CD14-positive monocyte (primary cell): ENCODE measurements at regions not wholly inside any gene's neighbourhood (a gene's known extent, or its start where the extent isn't known, plus 50 kb on each side); places are given as distances from the start of the nearest gene placed in this dataset.
A peak's percentile ranks its signal among the peaks of the same experiment; 100 is the strongest.

Experiments
- DNase-seq, 3 donors: peaks; one replicate each; pipeline ENCODE4 v3.0.0-alpha.2; 2011 to 2022
- H2AFZ ChIP-seq: 2 replicates; pipeline ENCODE4 v1.6.0; 2012; ENCODE audit warnings: mild to moderate bottlenecking, low read depth, low read length, inconsistent platforms; ENCODE audit not compliant: insufficient read depth, poor library complexity, severe bottlenecking
- H3K27ac ChIP-seq, 2 donors: 1 replicate in 1 of 2; 2 replicates in 1 of 2; pipeline ENCODE4 v1.5.1; 2012 to 2013; ENCODE audit warnings: low read length in 2 of 2, control low read depth in 1 of 2, inconsistent platforms in 1 of 2, low read depth in 1 of 2, mild to moderate bottlenecking in 1 of 2
- H3K27me3 ChIP-seq, 2 donors: one replicate each; pipeline versions ENCODE4 v1.6.0 to v1.6.1; 2011 to 2013; ENCODE audit warnings: low read length in 2 of 2; ENCODE audit not compliant: control insufficient read depth in 2 of 2, insufficient read depth in 2 of 2
- H3K36me3 ChIP-seq, 2 donors: replicated peaks in 1 of 2; 1 replicate in 1 of 2; 2 replicates in 1 of 2; pipeline versions ENCODE4 v1.5.1 to v1.6.1; 2012 to 2013; ENCODE audit warnings: low read length in 2 of 2, control low read depth in 1 of 2, inconsistent platforms in 1 of 2, mild to moderate bottlenecking in 1 of 2; ENCODE audit not compliant: insufficient read depth in 2 of 2, control insufficient read depth in 1 of 2
- H3K4me1 ChIP-seq, 2 donors: 1 replicate in 1 of 2; 2 replicates in 1 of 2; pipeline versions ENCODE4 v1.5.1 to v1.6.1; 2012 to 2013; ENCODE audit warnings: low read length in 2 of 2, control low read depth in 1 of 2, inconsistent platforms in 1 of 2, mild to moderate bottlenecking in 1 of 2, moderate library complexity in 1 of 2; ENCODE audit not compliant: insufficient read depth in 2 of 2, control insufficient read depth in 1 of 2
- H3K4me2 ChIP-seq: replicated peaks from 2 replicates; pipeline ENCODE3; 2012; ENCODE audit warnings: low read length, moderate library complexity, mild to moderate bottlenecking; ENCODE audit not compliant: poor library complexity, severe bottlenecking; ENCODE audit errors: extremely low read depth
- H3K4me3 ChIP-seq, 3 experiments: fragments of 200-600 bp in 1 of 3; sonication (generic) in 1 of 3; replicated peaks in 1 of 3; 1 replicate in 2 of 3; 2 replicates in 1 of 3; pipeline ENCODE4 v1.5.1; 2011 to 2013; ENCODE audit warnings: low read length in 3 of 3, mild to moderate bottlenecking in 3 of 3, control low read depth in 2 of 3, low read depth in 2 of 3, inconsistent platforms in 1 of 3, moderate library complexity in 1 of 3
- H3K79me2 ChIP-seq: 2 replicates; pipeline ENCODE4 v1.6.0; 2012; ENCODE audit warnings: mild to moderate bottlenecking, control low read depth, inconsistent platforms, low read length, moderate library complexity; ENCODE audit not compliant: insufficient read depth
- H3K9ac ChIP-seq: 2 replicates; pipeline ENCODE4 v1.6.0; 2017; ENCODE audit warnings: low read length, mild to moderate bottlenecking; ENCODE audit not compliant: insufficient read depth, poor library complexity, severe bottlenecking
- H3K9me3 ChIP-seq, 2 donors: replicated peaks in 1 of 2; 1 replicate in 1 of 2; 2 replicates in 1 of 2; pipeline versions ENCODE4 v1.5.1 to v1.6.1; 2012 to 2013; ENCODE audit warnings: low read length in 2 of 2, control low read depth in 1 of 2; ENCODE audit not compliant: control insufficient read depth in 1 of 2, insufficient read depth in 1 of 2
- H4K20me1 ChIP-seq: 2 replicates; pipeline ENCODE4 v1.6.0; 2012; ENCODE audit warnings: mild to moderate bottlenecking, low read length, control low read depth, moderate library complexity; ENCODE audit not compliant: insufficient read depth
- H3K27ac Mint-ChIP-seq, 7 donors: one replicate each; pipeline ENCODE4 v1.8.0; 2020; ENCODE audit warnings: mild to moderate bottlenecking in 7 of 7, mixed read lengths in 7 of 7, moderate library complexity in 6 of 7, inconsistent platforms in 2 of 7
- H3K27me3 Mint-ChIP-seq, 3 donors: one replicate each; pipeline ENCODE4 v1.8.0; 2021 to 2022; ENCODE audit warnings: low read depth in 3 of 3, mild to moderate bottlenecking in 3 of 3, mixed read lengths in 3 of 3, moderate library complexity in 3 of 3, inconsistent platforms in 1 of 3
- H3K36me3 Mint-ChIP-seq, 2 donors: one replicate each; pipeline ENCODE4 v1.8.0; 2020; ENCODE audit warnings: mixed read lengths in 2 of 2, inconsistent platforms in 1 of 2, mild to moderate bottlenecking in 1 of 2
- H3K4me1 Mint-ChIP-seq: one replicate; pipeline ENCODE4 v1.8.0; 2020; ENCODE audit warnings: mild to moderate bottlenecking, mixed read lengths
- H3K4me3 Mint-ChIP-seq, 2 donors: one replicate each; pipeline ENCODE4 v1.8.0; 2020; ENCODE audit warnings: mild to moderate bottlenecking in 2 of 2, mixed read lengths in 2 of 2, moderate library complexity in 1 of 2
- H3K9me3 Mint-ChIP-seq, 7 donors: one replicate each; pipeline ENCODE4 v1.8.0; 2020 to 2022; ENCODE audit warnings: mixed read lengths in 7 of 7, mild to moderate bottlenecking in 6 of 7, moderate library complexity in 6 of 7, inconsistent platforms in 2 of 7
- WGBS: methylation state at CpG from one replicate; pipeline ENCODE4 v1.1.5; 2013; ENCODE audit warnings: missing lambda C conversion rate; ENCODE audit not compliant: insufficient coverage; 5-methylcytosine and 5-hydroxymethylcytosine counted together
- intact Hi-C, 2 donors: fragments of 100-400 bp; cut with micrococcal nuclease; formaldehyde crosslinking; loops; one replicate each; pipeline versions ENCODE4 v1.15.0 to v1.15.1; 2023
- TF ChIP-seq, protein P1 (sequence below): fragments of 200-600 bp; IDR thresholded peaks from one replicate; pipeline ENCODE4 v1.8.0; 2022; ENCODE audit warnings: antibody characterized with exemption, mild to moderate bottlenecking

DNA sequence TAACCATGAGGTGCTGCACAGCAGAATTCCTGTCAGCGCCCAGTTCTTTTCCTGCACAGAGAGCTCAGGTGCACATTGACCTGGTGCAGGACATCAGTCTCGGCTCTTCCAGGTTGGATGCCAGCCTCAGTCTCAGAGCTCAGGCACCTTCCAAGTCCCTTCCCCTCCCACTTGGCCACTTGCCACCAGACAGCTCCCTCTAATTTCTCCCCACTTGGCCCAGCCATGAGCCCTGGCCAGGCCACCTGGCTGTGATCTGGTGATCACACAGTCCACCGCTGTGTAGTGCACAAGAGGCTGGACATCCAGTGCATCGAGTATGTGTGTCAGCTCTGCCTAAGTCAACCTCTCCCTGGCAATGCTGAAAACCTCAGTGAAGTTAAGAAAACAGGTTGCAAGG lies 336.6 kb upstream of the MYT1L start:
- H3K4me1 Mint-ChIP-seq = no peaks in the 10 kb centered on the region
- H3K27ac Mint-ChIP-seq = no peak overlapping the region
- H3K9me3 ChIP-seq = no peaks in the 10 kb centered on the region
- no peaks in the 10 kb centered on the region for H3K36me3 Mint-ChIP-seq
- H4K20me1 ChIP-seq = no peaks in the 10 kb centered on the region
- no peaks in the 10 kb centered on the region for H3K79me2 ChIP-seq
- H3K36me3 ChIP-seq = no peaks in the 10 kb centered on the region
- TF ChIP-seq, protein P1, sequence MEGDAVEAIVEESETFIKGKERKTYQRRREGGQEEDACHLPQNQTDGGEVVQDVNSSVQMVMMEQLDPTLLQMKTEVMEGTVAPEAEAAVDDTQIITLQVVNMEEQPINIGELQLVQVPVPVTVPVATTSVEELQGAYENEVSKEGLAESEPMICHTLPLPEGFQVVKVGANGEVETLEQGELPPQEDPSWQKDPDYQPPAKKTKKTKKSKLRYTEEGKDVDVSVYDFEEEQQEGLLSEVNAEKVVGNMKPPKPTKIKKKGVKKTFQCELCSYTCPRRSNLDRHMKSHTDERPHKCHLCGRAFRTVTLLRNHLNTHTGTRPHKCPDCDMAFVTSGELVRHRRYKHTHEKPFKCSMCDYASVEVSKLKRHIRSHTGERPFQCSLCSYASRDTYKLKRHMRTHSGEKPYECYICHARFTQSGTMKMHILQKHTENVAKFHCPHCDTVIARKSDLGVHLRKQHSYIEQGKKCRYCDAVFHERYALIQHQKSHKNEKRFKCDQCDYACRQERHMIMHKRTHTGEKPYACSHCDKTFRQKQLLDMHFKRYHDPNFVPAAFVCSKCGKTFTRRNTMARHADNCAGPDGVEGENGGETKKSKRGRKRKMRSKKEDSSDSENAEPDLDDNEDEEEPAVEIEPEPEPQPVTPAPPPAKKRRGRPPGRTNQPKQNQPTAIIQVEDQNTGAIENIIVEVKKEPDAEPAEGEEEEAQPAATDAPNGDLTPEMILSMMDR = no peak
- intact Hi-C loops = no loop called here
- no peak overlapping the region for H3K4me3 ChIP-seq
- peaks cover 0 to 5% (median 5%) of the 10 kb centered on the region in 3 donors for H3K27me3 Mint-ChIP-seq
- H3K27ac ChIP-seq = no peak overlapping the region
- H3K9ac ChIP-seq = no peak overlapping the region
- H3K4me3 Mint-ChIP-seq = no peak overlapping the region
- peaks cover 0 to 9% (median 3%) of the 10 kb centered on the region in 7 donors for H3K9me3 Mint-ChIP-seq
- H3K4me1 ChIP-seq = no peaks in the 10 kb centered on the region
- 91% methylated on average over 4 of the region's 4 CpGs for WGBS
- no peaks in the 10 kb centered on the region for H3K27me3 ChIP-seq
- H3K4me2 ChIP-seq = no peak overlapping the region
- H2AFZ ChIP-seq = no peak overlapping the region
- no peak for DNase-seq

DNA sequence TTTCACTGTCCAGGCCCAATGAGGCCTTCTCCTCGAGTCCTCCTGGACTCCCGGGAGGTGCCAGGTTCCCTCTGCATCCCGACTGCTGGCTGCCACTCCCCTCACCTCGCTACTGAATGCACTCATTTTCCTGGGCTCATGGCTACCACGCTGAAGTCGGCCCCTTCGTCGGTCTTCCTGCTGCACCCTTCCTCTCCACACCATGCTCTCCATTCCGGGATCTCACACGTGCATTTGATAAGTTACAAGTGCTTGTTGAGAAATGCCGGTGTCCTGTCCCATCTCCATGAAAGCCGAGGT lies 334.7 kb upstream of the MYT1L start:
- Mint-ChIP-seq H3K4me3 (no peak overlapping the region), H3K27me3 (peaks cover 2 to 3% (median 3%) of the 10 kb centered on the region in 3 donors), H3K9me3 (peaks cover 0 to 7% (median 3%) of the 10 kb centered on the region in 7 donors), H3K27ac (peak overlapping the region in 2 of 7 donors; percentile 65 to 70), H3K36me3 (no peaks in the 10 kb centered on the region), H3K4me1 (no peaks in the 10 kb centered on the region)
- Histone ChIP-seq H4K20me1 (no peaks in the 10 kb centered on the region), H3K4me3 (no peak overlapping the region), H3K79me2 (no peaks in the 10 kb centered on the region), H3K4me1 (no peaks in the 10 kb centered on the region), H3K27ac (no peak overlapping the region), H3K9me3 (no peaks in the 10 kb centered on the region), H3K4me2 (no peak overlapping the region), H2AFZ (no peak overlapping the region), H3K27me3 (no peaks in the 10 kb centered on the region), H3K36me3 (no peaks in the 10 kb centered on the region), H3K9ac (no peak overlapping the region)
- no peak for DNase-seq
- WGBS = 94% methylated on average over 6 of the region's 12 CpGs
- intact Hi-C loops = no loop called here
- TF ChIP-seq, protein P1 = no peak
